Prostate gland (tissue), 2 donors: ENCODE measurements at regions not wholly inside any gene's neighbourhood (a gene's known extent, or its start where the extent isn't known, plus 50 kb on each side); places are given as distances from the start of the nearest gene placed in this dataset.

Experiments
- DNase-seq: peaks from one replicate; pipeline ENCODE4 v3.0.0-alpha.2; 2019; ENCODE audit warnings: low spot score
- H3K27ac ChIP-seq, 2 donors: fragments of 200-600 bp; sonication (generic); 2 replicates each; pipeline ENCODE4 v1.5.1; 2017 to 2019
- H3K27me3 ChIP-seq: fragments of 200-600 bp; sonication (generic); replicated peaks from 2 replicates; pipeline ENCODE4 v1.5.1; 2019; ENCODE audit not compliant: insufficient read depth
- H3K36me3 ChIP-seq, 2 donors: fragments of 200-600 bp; sonication (generic); 1 replicate in 1 of 2; 2 replicates in 1 of 2; pipeline versions ENCODE4 v1.5.1 to v1.8.1; 2017 to 2019
- H3K4me1 ChIP-seq: fragments of 200-600 bp; sonication (generic); replicated peaks from 2 replicates; pipeline ENCODE4 v1.5.1; 2019
- H3K4me3 ChIP-seq, 2 donors: fragments of 200-600 bp; sonication (generic); 2 replicates each; pipeline ENCODE4 v1.5.1; 2017 to 2019
- H3K9me3 ChIP-seq: fragments of 200-600 bp; sonication (generic); 2 replicates; pipeline ENCODE4 v1.5.1; 2017
- POLR2A ChIP-seq: fragments of 450-650 bp; IDR thresholded peaks from one replicate; pipeline ENCODE4 v1.6.1; 2016; ENCODE audit warnings: antibody characterized with exemption, mild to moderate bottlenecking
- POLR2AphosphoS5 ChIP-seq: sonication (generic); formaldehyde crosslinking; IDR thresholded peaks from one replicate; pipeline ENCODE4 v1.6.1; 2017; ENCODE audit warnings: antibody characterized with exemption
- WGBS: methylation state at CpG from one replicate; pipeline ENCODE4 v1.1.5; 2018; 5-methylcytosine and 5-hydroxymethylcytosine counted together
- intact Hi-C: fragments of 100-400 bp; cut with DNase I; formaldehyde crosslinking; loops from one replicate; pipeline ENCODE4 v1.14.2; 2022
- TF ChIP-seq, protein P1 (sequence below), 4 experiments: fragments of 200-600 bp in 2 of 4; fragments of 450-650 bp in 2 of 4; sonication (generic) in 2 of 4; IDR thresholded peaks; 1 replicate in 3 of 4; 2 replicates in 1 of 4; pipeline ENCODE4 v1.5.1; 2016 to 2019; ENCODE audit warnings: antibody characterized with exemption in 4 of 4, mild to moderate bottlenecking in 2 of 4, moderate library complexity in 2 of 4

GRCh38 chr6:56860475-56860874, 94.4 kb upstream of the BEND6 start:
- 58% methylated on average over 4 of the region's 4 CpGs for WGBS

DNA sequence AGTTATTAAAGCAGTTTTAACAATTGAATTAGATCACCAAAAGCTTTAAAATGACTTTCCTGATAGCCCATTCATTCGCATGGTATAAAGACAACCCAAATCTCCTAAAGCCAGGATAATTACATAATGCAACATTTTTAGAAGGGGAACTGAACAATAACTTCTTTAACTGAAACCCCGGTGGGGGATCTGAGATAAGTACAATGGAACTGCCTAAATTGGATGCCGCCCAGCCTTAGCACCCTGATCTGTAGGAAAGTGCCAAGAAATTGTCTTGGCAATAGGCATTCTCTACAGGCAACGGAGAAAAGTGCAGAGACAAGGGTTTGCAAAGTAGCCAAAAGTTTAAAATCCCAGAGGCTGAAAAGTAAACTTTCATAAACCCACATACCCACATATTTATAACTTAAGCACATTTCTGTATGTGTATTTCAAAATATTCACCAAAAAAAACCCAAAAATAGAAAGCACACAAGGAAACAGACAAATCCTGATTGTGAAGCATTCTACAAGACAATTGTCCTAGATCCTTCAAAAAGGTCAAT, 98.8 kb upstream of the BEND6 start:
- Histone ChIP-seq H3K36me3 (no peaks in the 10 kb centered on the region), H3K4me3 (no peak overlapping the region), H3K4me1 (no peaks in the 10 kb centered on the region), H3K27me3 (no peaks in the 10 kb centered on the region), H3K9me3 (no peaks in the 10 kb centered on the region), H3K27ac (no peak overlapping the region)
- no peak for DNase-seq
- WGBS: 31% methylated on average over 4 of the region's 4 CpGs
- intact Hi-C loops: no loop called here
- TF ChIP-seq POLR2A (no peak), POLR2AphosphoS5 (no peak)
- TF ChIP-seq, protein P1, sequence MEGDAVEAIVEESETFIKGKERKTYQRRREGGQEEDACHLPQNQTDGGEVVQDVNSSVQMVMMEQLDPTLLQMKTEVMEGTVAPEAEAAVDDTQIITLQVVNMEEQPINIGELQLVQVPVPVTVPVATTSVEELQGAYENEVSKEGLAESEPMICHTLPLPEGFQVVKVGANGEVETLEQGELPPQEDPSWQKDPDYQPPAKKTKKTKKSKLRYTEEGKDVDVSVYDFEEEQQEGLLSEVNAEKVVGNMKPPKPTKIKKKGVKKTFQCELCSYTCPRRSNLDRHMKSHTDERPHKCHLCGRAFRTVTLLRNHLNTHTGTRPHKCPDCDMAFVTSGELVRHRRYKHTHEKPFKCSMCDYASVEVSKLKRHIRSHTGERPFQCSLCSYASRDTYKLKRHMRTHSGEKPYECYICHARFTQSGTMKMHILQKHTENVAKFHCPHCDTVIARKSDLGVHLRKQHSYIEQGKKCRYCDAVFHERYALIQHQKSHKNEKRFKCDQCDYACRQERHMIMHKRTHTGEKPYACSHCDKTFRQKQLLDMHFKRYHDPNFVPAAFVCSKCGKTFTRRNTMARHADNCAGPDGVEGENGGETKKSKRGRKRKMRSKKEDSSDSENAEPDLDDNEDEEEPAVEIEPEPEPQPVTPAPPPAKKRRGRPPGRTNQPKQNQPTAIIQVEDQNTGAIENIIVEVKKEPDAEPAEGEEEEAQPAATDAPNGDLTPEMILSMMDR (IDR thresholded peaks at IDR 0.05): no peak

More at GRCh38 chr6:56860475-56860874, 94.4 kb upstream of the BEND6 start:
- no peaks in the 10 kb centered on the region for H3K27me3 ChIP-seq
- H3K36me3 ChIP-seq: no peaks in the 10 kb centered on the region
- H3K4me3 ChIP-seq: no peak overlapping the region
- no peak for DNase-seq
- no peak overlapping the region for H3K27ac ChIP-seq
- no peaks in the 10 kb centered on the region for H3K9me3 ChIP-seq
- intact Hi-C loops: no loop called here
- TF ChIP-seq, protein P1 (IDR thresholded peaks at IDR 0.05): no peak
- TF ChIP-seq POLR2AphosphoS5 (no peak), POLR2A (no peak)
- no peaks in the 10 kb centered on the region for H3K4me1 ChIP-seq

GRCh38 chr6:56854086-56854485, 100.8 kb upstream of the BEND6 start:
- WGBS: 96% methylated on average over 2 of the region's 2 CpGs
- H3K4me1 ChIP-seq: no peaks in the 10 kb centered on the region
- intact Hi-C loops: loop anchor here (5.0 kb wide), 1 partner anchor 217 kb away; no protein-coding TSS in a partner anchor
- H3K27ac ChIP-seq: no peak overlapping the region
- H3K27me3 ChIP-seq: no peaks in the 10 kb centered on the region
- no peak overlapping the region for H3K4me3 ChIP-seq
- no peaks in the 10 kb centered on the region for H3K9me3 ChIP-seq
- TF ChIP-seq POLR2A (no peak), POLR2AphosphoS5 (no peak)
- TF ChIP-seq, protein P1 (IDR thresholded peaks at IDR 0.05): no peak
- H3K36me3 ChIP-seq: no peaks in the 10 kb centered on the region
- DNase-seq: no peak

- H3K4me3 ChIP-seq: no peak overlapping the region
- no peaks in the 10 kb centered on the region for H3K4me1 ChIP-seq
- 79% methylated on average over 2 of the region's 2 CpGs for WGBS
- intact Hi-C loops: loop anchor here (5.0 kb wide), 1 partner anchor 216 kb away; no protein-coding TSS in a partner anchor
- no peak overlapping the region for H3K27ac ChIP-seq
- DNase-seq: no peak
- H3K36me3 ChIP-seq: no peaks in the 10 kb centered on the region
- no peaks in the 10 kb centered on the region for H3K9me3 ChIP-seq
- H3K27me3 ChIP-seq: no peaks in the 10 kb centered on the region
- TF ChIP-seq, protein P1 (IDR thresholded peaks at IDR 0.05): no peak
- TF ChIP-seq POLR2A: no peak
- no peak for TF ChIP-seq POLR2AphosphoS5
Observed at GRCh38 chr6:56853541-56853940, 101.4 kb upstream of the BEND6 start.

GRCh38 chr6:56852260-56853010, 102.5 kb upstream of the BEND6 start:
- TF ChIP-seq POLR2AphosphoS5: no peak
- intact Hi-C loops: loop anchor here (5.0 kb wide), 1 partner anchor 215 kb away; no protein-coding TSS in a partner anchor

More at GRCh38 chr6:56852260-56853010, 102.5 kb upstream of the BEND6 start:
- no peaks in the 10 kb centered on the region for H3K27me3 ChIP-seq
- H3K4me3 ChIP-seq: no peak overlapping the region
- 45% methylated on average over 6 of the region's 6 CpGs for WGBS
- no peaks in the 10 kb centered on the region for H3K9me3 ChIP-seq
- no peak overlapping the region for H3K27ac ChIP-seq
- no peak for DNase-seq
- H3K36me3 ChIP-seq: no peaks in the 10 kb centered on the region
- no peaks in the 10 kb centered on the region for H3K4me1 ChIP-seq
